GM13976 (cell line): ENCODE measurements at regions not wholly inside any gene's neighbourhood (a gene's known extent, or its start where the extent isn't known, plus 50 kb on each side); places are given as distances from the start of the nearest gene placed in this dataset.

Source experiments
- DNase-seq: peaks from one replicate; pipeline ENCODE4 v3.0.0; 2012; ENCODE audit warnings: low spot score
- CTCF ChIP-seq: IDR thresholded peaks from 2 replicates; pipeline ENCODE4 v1.5.1; 2012; ENCODE audit warnings: borderline replicate concordance, mild to moderate bottlenecking; ENCODE audit not compliant: insufficient read depth; ENCODE audit errors: extremely low read depth, missing control alignments, control extremely low read depth
- in situ Hi-C: fragments of 300-500 bp; cut with MboI; formaldehyde crosslinking; loops from one replicate; pipeline ENCODE4 v1.12.0; 2022; ENCODE audit warnings: low sequenced_read_pairs, mixed read lengths, inconsistent platforms; ENCODE audit not compliant: unreplicated experiment

DNA sequence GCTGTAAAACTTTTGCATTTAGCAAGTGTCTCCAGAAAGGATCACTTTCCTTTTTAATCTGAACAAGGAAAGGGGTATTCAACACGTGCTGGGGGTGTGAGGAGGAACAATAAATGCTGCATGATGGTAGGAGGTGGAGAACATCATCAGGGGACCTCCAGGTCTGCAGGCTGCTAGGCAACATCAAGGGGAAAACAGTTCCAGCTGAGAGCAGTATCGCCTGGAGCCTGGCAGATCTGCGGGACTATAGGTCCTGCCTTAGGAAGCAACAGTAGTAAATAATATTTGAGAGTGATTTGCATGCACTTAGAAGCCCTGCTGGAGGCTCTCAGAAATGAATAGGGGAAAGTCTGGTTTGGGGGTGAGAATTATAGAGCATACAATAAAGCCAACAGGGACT is 175.6 kb downstream of the SUCLG1 start:
- DNase-seq: no peak
- TF ChIP-seq CTCF: no peak
- in situ Hi-C loops: no loop called here

GRCh38 chr2:84281510-84281909 is 177.6 kb downstream of the SUCLG1 start:
- no peak for TF ChIP-seq CTCF
- in situ Hi-C loops: no loop called here

DNA sequence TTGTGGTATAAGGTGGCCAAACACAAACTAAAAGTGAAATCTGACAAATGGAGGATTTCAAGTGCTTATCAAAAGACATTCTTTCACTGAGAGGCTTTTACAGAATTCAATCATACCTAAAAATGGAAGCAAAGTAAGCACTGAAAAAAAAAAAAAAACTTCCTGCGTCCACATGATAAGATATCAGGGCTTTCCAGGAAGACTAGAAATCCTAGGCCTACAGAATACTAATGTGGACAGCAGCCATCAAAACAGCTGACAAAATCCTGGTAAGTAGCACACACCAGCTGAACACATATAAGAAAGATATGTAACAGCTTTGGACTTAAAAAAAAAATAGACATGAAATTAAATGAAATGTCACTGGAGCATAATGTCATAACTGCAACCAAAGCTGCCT is 178.2 kb downstream of the SUCLG1 start:
- in situ Hi-C loops: no loop called here
- no peak for TF ChIP-seq CTCF
- no peak for DNase-seq

More at GRCh38 chr2:84281510-84281909, 177.6 kb downstream of the SUCLG1 start:
- no peak for DNase-seq

DNA sequence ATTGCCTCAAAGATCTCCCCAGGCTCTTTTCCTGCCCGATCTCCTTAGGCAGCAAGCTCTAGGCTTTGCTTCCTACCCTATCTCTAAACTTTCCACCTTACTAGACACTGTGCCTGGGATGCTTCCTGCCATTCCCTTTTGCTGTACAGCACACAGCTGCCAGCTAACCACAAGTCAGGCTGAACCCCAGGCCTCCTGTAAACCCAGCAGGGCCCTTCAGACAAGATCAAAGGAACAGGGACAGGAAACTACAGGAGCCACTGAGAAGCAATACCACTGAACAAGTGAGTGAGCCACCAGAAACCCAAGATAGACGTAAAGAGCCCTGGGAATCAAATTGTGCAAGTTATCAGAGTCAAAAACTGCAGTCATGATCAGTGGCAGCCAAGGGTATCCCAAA is 180.7 kb downstream of the SUCLG1 start:
- TF ChIP-seq CTCF: no peak

GRCh38 chr2:84276590-84277255 is 182.4 kb downstream of the SUCLG1 start:
- no peak for TF ChIP-seq CTCF
- in situ Hi-C loops: no loop called here

More for the DNA sequence above, 180.7 kb downstream of the SUCLG1 start:
- in situ Hi-C loops: no loop called here
- DNase-seq: no peak

GRCh38 chr2:84273406-84273805 is 185.7 kb downstream of the SUCLG1 start:
- no peak for TF ChIP-seq CTCF
- in situ Hi-C loops: no loop called here
- DNase-seq: no peak

More at GRCh38 chr2:84276590-84277255, 182.4 kb downstream of the SUCLG1 start:
- no peak for DNase-seq

DNA sequence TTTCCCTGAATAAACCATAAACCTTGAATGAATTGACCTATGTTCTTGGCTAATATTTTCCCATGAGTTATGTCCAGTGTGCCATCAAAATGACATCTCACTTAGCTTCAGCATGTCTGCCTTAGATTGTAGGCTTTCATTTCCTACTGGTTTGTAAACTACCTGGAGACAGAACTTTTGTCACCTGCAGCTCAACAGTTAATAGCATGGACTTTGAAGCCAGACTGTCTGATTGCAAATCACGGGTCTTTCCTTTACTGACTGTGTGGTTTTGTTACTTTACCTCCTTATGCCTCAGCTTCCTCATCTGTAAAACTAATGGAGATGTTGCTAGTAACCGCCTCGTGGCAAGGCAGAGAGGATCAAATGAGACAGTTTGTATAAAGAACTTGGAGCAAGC is 187.1 kb downstream of the SUCLG1 start:
- in situ Hi-C loops: no loop called here
- no peak for TF ChIP-seq CTCF
- DNase-seq: no peak
